ENCODE measurements at regions not wholly inside any gene's neighbourhood (a gene's known extent, or its start where the extent isn't known, plus 50 kb on each side); places are given as distances from the start of the nearest gene placed in this dataset.

DNA sequence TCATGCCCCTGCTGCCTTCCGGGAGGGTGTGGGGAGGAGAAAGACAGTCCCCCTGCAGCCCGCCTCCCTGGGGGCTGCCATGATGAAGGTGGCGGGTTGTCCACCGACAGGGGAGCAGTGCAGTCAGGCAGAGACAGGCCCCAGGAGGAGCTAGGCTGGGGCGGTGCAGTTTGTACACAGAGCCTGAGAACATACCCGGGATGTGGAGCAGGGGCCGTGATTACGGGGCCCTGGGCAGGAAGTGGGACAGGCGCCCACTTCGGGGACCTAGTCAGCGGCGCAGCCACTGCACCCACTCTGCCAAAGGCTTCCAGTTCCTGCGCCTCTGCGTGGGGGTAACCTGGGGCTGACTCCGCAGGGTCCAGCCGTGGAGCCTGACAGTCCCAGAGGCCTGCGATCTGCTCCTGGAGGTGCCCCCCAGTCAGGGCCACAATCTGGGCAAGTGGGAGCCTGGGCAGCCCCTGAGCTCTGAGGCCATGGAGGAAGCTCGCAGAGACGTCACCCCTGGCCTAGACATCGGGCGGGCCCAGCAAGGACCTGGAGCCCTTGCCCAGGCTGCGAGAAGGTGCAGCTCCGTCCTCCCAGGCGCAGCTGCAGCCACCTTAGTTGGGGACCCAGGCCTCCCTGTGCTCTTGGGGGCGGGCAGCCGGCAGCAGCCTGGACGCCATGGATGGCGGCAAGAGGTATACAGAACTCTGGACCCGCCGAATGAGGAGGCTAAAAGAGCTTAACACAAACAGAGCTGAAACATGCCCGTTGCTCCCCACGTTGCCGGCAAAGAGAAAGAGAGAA, 1356.8 kb downstream of the XPNPEP1 start:
- Histone ChIP-seq H2AFZ (ENCODE audit: low read depth, low read length, severe bottlenecking) (no peak overlapping the region), H3K27me3 (ENCODE audit: low read length) (no peaks in the 10 kb centered on the region), H3K9me3 (ENCODE audit: insufficient read depth, low read length) (no peaks in the 10 kb centered on the region), H3K4me2 (ENCODE audit: low read depth, low read length, poor library complexity, severe bottlenecking) (no peak overlapping the region), H3F3A (ENCODE audit: insufficient read depth) (no peaks in the 10 kb centered on the region), H3K9me2 (replicated peaks; ENCODE audit: insufficient read depth, low read length) (no peaks in the 10 kb centered on the region), H3K27ac (ENCODE audit: low read depth, low read length) (no peak overlapping the region), H3K4me3 (ENCODE audit: insufficient read depth, low read length, poor library complexity, severe bottlenecking) (no peak overlapping the region), H4K20me1 (ENCODE audit: low read depth, low read length) (no peaks in the 10 kb centered on the region), H3K79me2 (ENCODE audit: insufficient read depth, low read length) (no peaks in the 10 kb centered on the region), H3K36me3 (ENCODE audit: low read length) (no peaks in the 10 kb centered on the region), H3K9ac (ENCODE audit: low read length) (no peak overlapping the region)
- no peak for TF ChIP-seq EZH2phosphoT487 (conservative IDR thresholded peaks at IDR 0.05; ENCODE audit: low read length)
- TF ChIP-seq, protein P1, sequence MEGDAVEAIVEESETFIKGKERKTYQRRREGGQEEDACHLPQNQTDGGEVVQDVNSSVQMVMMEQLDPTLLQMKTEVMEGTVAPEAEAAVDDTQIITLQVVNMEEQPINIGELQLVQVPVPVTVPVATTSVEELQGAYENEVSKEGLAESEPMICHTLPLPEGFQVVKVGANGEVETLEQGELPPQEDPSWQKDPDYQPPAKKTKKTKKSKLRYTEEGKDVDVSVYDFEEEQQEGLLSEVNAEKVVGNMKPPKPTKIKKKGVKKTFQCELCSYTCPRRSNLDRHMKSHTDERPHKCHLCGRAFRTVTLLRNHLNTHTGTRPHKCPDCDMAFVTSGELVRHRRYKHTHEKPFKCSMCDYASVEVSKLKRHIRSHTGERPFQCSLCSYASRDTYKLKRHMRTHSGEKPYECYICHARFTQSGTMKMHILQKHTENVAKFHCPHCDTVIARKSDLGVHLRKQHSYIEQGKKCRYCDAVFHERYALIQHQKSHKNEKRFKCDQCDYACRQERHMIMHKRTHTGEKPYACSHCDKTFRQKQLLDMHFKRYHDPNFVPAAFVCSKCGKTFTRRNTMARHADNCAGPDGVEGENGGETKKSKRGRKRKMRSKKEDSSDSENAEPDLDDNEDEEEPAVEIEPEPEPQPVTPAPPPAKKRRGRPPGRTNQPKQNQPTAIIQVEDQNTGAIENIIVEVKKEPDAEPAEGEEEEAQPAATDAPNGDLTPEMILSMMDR (IDR thresholded peaks at IDR 0.05; ENCODE audit: insufficient read depth, low read length, poor library complexity, severe bottlenecking): no peak

DNA sequence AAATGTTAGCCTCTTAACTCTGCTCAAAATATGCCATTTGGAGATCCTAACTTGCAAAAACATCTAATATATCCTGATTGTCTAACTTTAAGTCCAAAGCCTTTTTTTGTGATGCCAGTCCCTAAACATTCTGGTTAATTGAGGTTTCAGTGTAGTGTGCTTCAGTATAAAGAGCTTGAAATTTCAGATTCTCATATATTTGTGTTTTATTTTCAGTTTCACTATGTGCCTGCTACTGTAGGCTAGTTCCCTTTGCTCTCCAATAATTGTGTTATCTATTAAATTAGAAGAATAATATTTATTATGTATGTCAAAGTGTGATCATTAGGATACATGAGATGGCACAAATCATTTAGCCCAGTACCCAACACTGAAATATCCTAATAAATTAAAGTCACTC, 1361.2 kb downstream of the XPNPEP1 start:
- H3K79me2 ChIP-seq (ENCODE audit: insufficient read depth, low read length): no peaks in the 10 kb centered on the region
- no peaks in the 10 kb centered on the region for H4K20me1 ChIP-seq (ENCODE audit: low read depth, low read length)
- no peak overlapping the region for H2AFZ ChIP-seq (ENCODE audit: low read depth, low read length, severe bottlenecking)
- TF ChIP-seq, protein P1 (IDR thresholded peaks at IDR 0.05; ENCODE audit: insufficient read depth, low read length, poor library complexity, severe bottlenecking): no peak
- no peak for TF ChIP-seq EZH2phosphoT487 (conservative IDR thresholded peaks at IDR 0.05; ENCODE audit: low read length)
- no peak overlapping the region for H3K27ac ChIP-seq (ENCODE audit: low read depth, low read length)
- H3K9me3 ChIP-seq (ENCODE audit: insufficient read depth, low read length): no peaks in the 10 kb centered on the region
- H3K36me3 ChIP-seq (ENCODE audit: low read length): no peaks in the 10 kb centered on the region
- no peaks in the 10 kb centered on the region for H3K9me2 ChIP-seq (replicated peaks; ENCODE audit: insufficient read depth, low read length)
- H3K27me3 ChIP-seq (ENCODE audit: low read length): no peaks in the 10 kb centered on the region
- H3K9ac ChIP-seq (ENCODE audit: low read length): no peak overlapping the region
- H3K4me2 ChIP-seq (ENCODE audit: low read depth, low read length, poor library complexity, severe bottlenecking): no peak overlapping the region
- H3K4me3 ChIP-seq (ENCODE audit: insufficient read depth, low read length, poor library complexity, severe bottlenecking): no peak overlapping the region
- H3F3A ChIP-seq (ENCODE audit: insufficient read depth): no peaks in the 10 kb centered on the region

DNA sequence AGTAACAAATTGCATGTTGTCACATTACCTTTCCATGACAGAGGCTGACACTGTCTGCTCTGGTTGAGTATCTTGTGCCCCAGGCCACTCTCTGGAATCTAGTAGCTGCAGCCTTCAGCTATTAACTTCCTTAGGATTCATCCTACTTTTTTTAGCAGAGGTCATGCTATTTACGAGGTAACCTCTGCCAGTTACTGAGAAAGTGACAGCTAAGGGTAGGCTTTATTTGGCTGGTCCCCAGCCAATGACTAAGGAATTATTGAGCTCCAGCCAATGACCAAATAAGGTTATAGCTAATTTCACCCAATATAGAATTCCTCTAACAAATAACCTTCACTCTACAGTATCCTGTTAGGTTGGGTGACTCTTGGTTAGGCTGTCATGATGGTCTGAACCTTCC, 1361.7 kb downstream of the XPNPEP1 start:
- Histone ChIP-seq H2AFZ (ENCODE audit: low read depth, low read length, severe bottlenecking) (no peak overlapping the region), H3K36me3 (ENCODE audit: low read length) (no peaks in the 10 kb centered on the region), H3K9ac (ENCODE audit: low read length) (no peak overlapping the region), H3K4me2 (ENCODE audit: low read depth, low read length, poor library complexity, severe bottlenecking) (no peak overlapping the region), H3K27ac (ENCODE audit: low read depth, low read length) (no peak overlapping the region), H4K20me1 (ENCODE audit: low read depth, low read length) (no peaks in the 10 kb centered on the region), H3K9me2 (replicated peaks; ENCODE audit: insufficient read depth, low read length) (no peaks in the 10 kb centered on the region), H3K79me2 (ENCODE audit: insufficient read depth, low read length) (no peaks in the 10 kb centered on the region), H3K4me3 (ENCODE audit: insufficient read depth, low read length, poor library complexity, severe bottlenecking) (no peak overlapping the region), H3K9me3 (ENCODE audit: insufficient read depth, low read length) (no peaks in the 10 kb centered on the region), H3F3A (ENCODE audit: insufficient read depth) (no peaks in the 10 kb centered on the region), H3K27me3 (ENCODE audit: low read length) (no peaks in the 10 kb centered on the region)
- TF ChIP-seq, protein P1 (IDR thresholded peaks at IDR 0.05; ENCODE audit: insufficient read depth, low read length, poor library complexity, severe bottlenecking): no peak
- TF ChIP-seq EZH2phosphoT487 (conservative IDR thresholded peaks at IDR 0.05; ENCODE audit: low read length): no peak
